ENCODE measurements at regions not wholly inside any gene's neighbourhood (a gene's known extent, or its start where the extent isn't known, plus 50 kb on each side); places are given as distances from the start of the nearest gene placed in this dataset.

DNA sequence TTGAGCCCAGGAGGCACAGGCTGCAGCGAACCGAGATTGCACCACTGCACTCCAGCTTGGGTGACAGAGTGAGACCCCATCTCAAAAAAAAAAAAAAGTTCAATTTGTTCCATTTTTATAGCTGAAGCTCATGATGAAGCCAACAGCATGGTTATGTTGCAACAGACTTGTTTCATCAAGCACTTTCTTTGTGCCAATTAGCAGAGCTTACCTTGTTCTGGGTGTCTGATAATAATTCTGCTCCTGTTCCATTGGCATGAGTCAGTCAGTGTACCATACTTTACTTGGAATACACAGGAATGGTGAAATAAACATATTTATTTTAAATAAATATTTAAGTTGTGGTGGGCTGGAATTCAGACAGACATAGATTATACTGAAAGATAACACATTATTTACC is 100.8 kb upstream of the DAAM1 start:
- TF ChIP-seq, protein P1, sequence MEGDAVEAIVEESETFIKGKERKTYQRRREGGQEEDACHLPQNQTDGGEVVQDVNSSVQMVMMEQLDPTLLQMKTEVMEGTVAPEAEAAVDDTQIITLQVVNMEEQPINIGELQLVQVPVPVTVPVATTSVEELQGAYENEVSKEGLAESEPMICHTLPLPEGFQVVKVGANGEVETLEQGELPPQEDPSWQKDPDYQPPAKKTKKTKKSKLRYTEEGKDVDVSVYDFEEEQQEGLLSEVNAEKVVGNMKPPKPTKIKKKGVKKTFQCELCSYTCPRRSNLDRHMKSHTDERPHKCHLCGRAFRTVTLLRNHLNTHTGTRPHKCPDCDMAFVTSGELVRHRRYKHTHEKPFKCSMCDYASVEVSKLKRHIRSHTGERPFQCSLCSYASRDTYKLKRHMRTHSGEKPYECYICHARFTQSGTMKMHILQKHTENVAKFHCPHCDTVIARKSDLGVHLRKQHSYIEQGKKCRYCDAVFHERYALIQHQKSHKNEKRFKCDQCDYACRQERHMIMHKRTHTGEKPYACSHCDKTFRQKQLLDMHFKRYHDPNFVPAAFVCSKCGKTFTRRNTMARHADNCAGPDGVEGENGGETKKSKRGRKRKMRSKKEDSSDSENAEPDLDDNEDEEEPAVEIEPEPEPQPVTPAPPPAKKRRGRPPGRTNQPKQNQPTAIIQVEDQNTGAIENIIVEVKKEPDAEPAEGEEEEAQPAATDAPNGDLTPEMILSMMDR (IDR thresholded peaks at IDR 0.05): no peak
- no peak for TF ChIP-seq POLR2AphosphoS5 (IDR thresholded peaks at IDR 0.05; ENCODE audit: insufficient read depth in 1 of 2, low read depth in 1 of 2)

All from vagina (tissue), 2 donors.